SK-N-SH (cell line): ENCODE measurements at regions not wholly inside any gene's neighbourhood (a gene's known extent, or its start where the extent isn't known, plus 50 kb on each side); places are given as distances from the start of the nearest gene placed in this dataset.
"Not testable (repeated sequence)": the region's sequence is repeated elsewhere in the genome, so short reads cannot be mapped to it uniquely, and the experiment has no call there.

Experiments
- REST ChIP-seq: IDR thresholded peaks from 2 replicates; pipeline ENCODE4 v1.6.1; 2012; ENCODE audit warnings: mild to moderate bottlenecking, low read depth, low read length, moderate library complexity
- RXRA ChIP-seq: IDR thresholded peaks from 2 replicates; pipeline ENCODE4 v1.4.0; 2012; ENCODE audit warnings: low read depth, mild to moderate bottlenecking, borderline replicate concordance
- TF ChIP-seq, protein P1 (sequence below): fragments of 200-600 bp; sonication (generic); IDR thresholded peaks from 2 replicates; pipeline ENCODE4 v1.6.1; 2017; ENCODE audit warnings: antibody characterized with exemption, mild to moderate bottlenecking, moderate library complexity

DNA sequence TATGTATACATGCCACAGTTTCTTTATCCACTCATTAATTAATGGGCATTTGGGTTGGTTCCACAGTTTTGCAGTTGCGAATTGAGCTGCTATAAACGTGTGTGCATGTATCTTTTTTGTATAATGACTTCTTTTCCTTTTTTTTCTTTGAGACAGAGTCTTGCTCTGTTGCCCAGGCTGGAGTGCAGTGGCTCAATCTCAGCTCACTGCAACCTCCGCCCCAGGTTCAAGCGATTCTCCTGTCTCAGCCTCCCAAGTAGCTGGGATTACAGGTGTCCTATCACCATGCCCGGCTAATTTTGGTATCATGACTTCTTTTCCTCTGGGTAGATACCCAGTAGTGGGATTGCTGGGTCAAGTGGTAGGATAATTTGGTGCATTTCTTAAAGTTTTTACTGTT, 211.4 kb downstream of the BCAS1 start:
- TF ChIP-seq, protein P1, sequence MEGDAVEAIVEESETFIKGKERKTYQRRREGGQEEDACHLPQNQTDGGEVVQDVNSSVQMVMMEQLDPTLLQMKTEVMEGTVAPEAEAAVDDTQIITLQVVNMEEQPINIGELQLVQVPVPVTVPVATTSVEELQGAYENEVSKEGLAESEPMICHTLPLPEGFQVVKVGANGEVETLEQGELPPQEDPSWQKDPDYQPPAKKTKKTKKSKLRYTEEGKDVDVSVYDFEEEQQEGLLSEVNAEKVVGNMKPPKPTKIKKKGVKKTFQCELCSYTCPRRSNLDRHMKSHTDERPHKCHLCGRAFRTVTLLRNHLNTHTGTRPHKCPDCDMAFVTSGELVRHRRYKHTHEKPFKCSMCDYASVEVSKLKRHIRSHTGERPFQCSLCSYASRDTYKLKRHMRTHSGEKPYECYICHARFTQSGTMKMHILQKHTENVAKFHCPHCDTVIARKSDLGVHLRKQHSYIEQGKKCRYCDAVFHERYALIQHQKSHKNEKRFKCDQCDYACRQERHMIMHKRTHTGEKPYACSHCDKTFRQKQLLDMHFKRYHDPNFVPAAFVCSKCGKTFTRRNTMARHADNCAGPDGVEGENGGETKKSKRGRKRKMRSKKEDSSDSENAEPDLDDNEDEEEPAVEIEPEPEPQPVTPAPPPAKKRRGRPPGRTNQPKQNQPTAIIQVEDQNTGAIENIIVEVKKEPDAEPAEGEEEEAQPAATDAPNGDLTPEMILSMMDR = not testable (repeated sequence)
- TF ChIP-seq RXRA, REST: not testable (repeated sequence)
